ENCODE measurements at regions not wholly inside any gene's neighbourhood (a gene's known extent, or its start where the extent isn't known, plus 50 kb on each side); places are given as distances from the start of the nearest gene placed in this dataset.
"Not testable (repeated sequence)": the region's sequence is repeated elsewhere in the genome, so short reads cannot be mapped to it uniquely, and the experiment has no call there.

GRCh38 chr5:113748403-113748802, 234.9 kb downstream of the YTHDC2 start:
- Histone ChIP-seq H3K36me3 (no peaks in the 10 kb centered on the region), H3K9me3 (replicated peaks in 1 of 11) (no peaks in the 10 kb centered on the region), H3K27ac (no peak overlapping the region), H3K27me3 (no peaks in the 10 kb centered on the region), H3K4me2 (no peak overlapping the region), H3K9ac (no peak overlapping the region), H4K20me1 (no peaks in the 10 kb centered on the region), H3K4me3 (no peak overlapping the region), H3K4me1 (peaks cover 0 to 7% (median 2%) of the 10 kb centered on the region in 10 experiments; a peak in 7 of 20 replicates)
- TF ChIP-seq Cebpa-rat (IDR thresholded peaks at IDR 0.05), result no peak

- Histone ChIP-seq H4K20me1 (no peaks in the 10 kb centered on the region), H3K9ac (no peak overlapping the region), H3K4me2 (no peak overlapping the region), H3K4me3 (no peak overlapping the region), H3K36me3 (no peaks in the 10 kb centered on the region), H3K4me1 (peaks cover 0 to 7% (median 2%) of the 10 kb centered on the region in 10 experiments; a peak in 7 of 20 replicates), H3K27me3 (no peaks in the 10 kb centered on the region), H3K27ac (no peak overlapping the region), H3K9me3 (replicated peaks in 1 of 11) (no peaks in the 10 kb centered on the region)
- no peak for TF ChIP-seq Cebpa-rat (IDR thresholded peaks at IDR 0.05)
Observed at GRCh38 chr5:113749334-113749733, 235.8 kb downstream of the YTHDC2 start.

DNA sequence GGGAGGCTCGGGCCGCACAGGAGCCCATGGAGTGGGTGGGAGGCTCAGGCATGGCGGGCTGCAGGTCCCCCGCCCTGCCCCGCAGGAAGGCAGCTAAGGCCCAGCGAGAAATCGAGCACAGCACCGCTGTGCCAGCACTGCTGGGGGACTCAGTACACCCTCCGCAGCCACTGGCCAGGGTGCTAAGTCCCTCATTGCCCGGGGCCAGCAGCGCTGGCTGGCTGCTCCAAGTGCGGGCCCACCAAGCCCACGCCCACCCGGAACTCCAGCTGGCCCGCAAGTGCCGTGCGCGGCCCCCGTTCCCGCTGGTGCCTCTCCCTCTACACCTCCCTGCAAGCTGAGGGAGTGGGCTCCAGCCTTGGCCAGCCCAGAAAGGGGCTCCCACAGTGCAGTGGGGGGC, 239.7 kb downstream of the YTHDC2 start:
- not testable (repeated sequence) for H3K4me3 ChIP-seq; H3K4me1 ChIP-seq; H3K27ac ChIP-seq; H3K4me2 ChIP-seq; H3K27me3 ChIP-seq; H3K9me3 ChIP-seq (replicated peaks in 1 of 11); H3K36me3 ChIP-seq; H4K20me1 ChIP-seq; H3K9ac ChIP-seq

- Histone ChIP-seq H3K9me3 (replicated peaks in 1 of 11) (no peaks in the 10 kb centered on the region), H3K4me1 (peaks cover 0 to 7% (median 2%) of the 10 kb centered on the region in 10 experiments; a peak in 7 of 20 replicates), H3K27ac (no peak overlapping the region), H3K36me3 (no peaks in the 10 kb centered on the region), H3K4me2 (no peak overlapping the region), H3K27me3 (no peaks in the 10 kb centered on the region), H3K4me3 (no peak overlapping the region), H4K20me1 (no peaks in the 10 kb centered on the region), H3K9ac (no peak overlapping the region)
- no peak for TF ChIP-seq Cebpa-rat (IDR thresholded peaks at IDR 0.05)
Observed at GRCh38 chr5:113755516-113755915, 242.0 kb downstream of the YTHDC2 start.

DNA sequence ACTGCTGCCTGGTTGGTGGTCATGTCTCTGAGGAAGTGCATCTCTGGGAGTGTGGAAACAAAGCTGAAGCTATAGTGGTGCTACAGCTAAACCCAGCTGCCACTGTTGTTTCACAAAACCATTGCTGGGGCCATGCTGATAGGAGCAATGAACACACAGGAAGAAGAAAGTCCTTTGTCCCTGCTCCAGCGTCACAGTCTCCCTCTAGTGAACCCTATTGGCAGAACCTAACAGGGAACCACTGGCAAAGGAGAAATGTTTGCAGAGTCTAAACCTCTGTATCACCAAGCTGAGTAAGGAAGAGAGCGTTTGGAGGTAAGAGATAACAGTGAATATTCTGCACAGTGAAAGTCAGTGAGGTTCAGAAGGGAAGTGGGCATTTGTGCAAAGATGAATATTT, 244.0 kb downstream of the YTHDC2 start:
- no peaks in the 10 kb centered on the region for H3K9me3 ChIP-seq (replicated peaks in 1 of 11)
- H3K27me3 ChIP-seq, result no peaks in the 10 kb centered on the region
- H3K27ac ChIP-seq, result no peak overlapping the region
- no peaks in the 10 kb centered on the region for H3K4me1 ChIP-seq
- H3K4me2 ChIP-seq, result no peak overlapping the region
- H3K9ac ChIP-seq, result no peak overlapping the region
- no peak for TF ChIP-seq Cebpa-rat (IDR thresholded peaks at IDR 0.05)
- no peaks in the 10 kb centered on the region for H3K36me3 ChIP-seq
- H3K4me3 ChIP-seq, result no peak overlapping the region
- H4K20me1 ChIP-seq, result no peaks in the 10 kb centered on the region

- Histone ChIP-seq H3K27me3 (no peaks in the 10 kb centered on the region), H3K36me3 (no peaks in the 10 kb centered on the region), H3K9me3 (replicated peaks in 1 of 11) (no peaks in the 10 kb centered on the region), H3K4me2 (no peak overlapping the region), H3K4me1 (no peaks in the 10 kb centered on the region), H3K4me3 (no peak overlapping the region), H4K20me1 (no peaks in the 10 kb centered on the region), H3K27ac (no peak overlapping the region), H3K9ac (no peak overlapping the region)
- TF ChIP-seq Cebpa-rat (IDR thresholded peaks at IDR 0.05), result no peak
Observed at GRCh38 chr5:113759505-113759904, 246.0 kb downstream of the YTHDC2 start.

GRCh38 chr5:113760486-113760885, 247.0 kb downstream of the YTHDC2 start:
- H3K4me2 ChIP-seq, result no peak overlapping the region
- H3K27me3 ChIP-seq, result no peaks in the 10 kb centered on the region
- no peaks in the 10 kb centered on the region for H3K36me3 ChIP-seq
- no peaks in the 10 kb centered on the region for H3K9me3 ChIP-seq (replicated peaks in 1 of 11)
- H4K20me1 ChIP-seq, result no peaks in the 10 kb centered on the region
- no peak overlapping the region for H3K27ac ChIP-seq
- no peak for TF ChIP-seq Cebpa-rat (IDR thresholded peaks at IDR 0.05)
- no peak overlapping the region for H3K9ac ChIP-seq
- H3K4me1 ChIP-seq, result no peaks in the 10 kb centered on the region
- H3K4me3 ChIP-seq, result no peak overlapping the region

- Histone ChIP-seq H3K4me1 (no peaks in the 10 kb centered on the region), H3K4me2 (no peak overlapping the region), H3K4me3 (no peak overlapping the region), H3K27ac (no peak overlapping the region), H3K9me3 (replicated peaks in 1 of 11) (peaks cover 5 to 11% (median 8%) of the 10 kb centered on the region in 11 experiments), H3K9ac (no peak overlapping the region), H3K27me3 (no peaks in the 10 kb centered on the region), H4K20me1 (no peaks in the 10 kb centered on the region), H3K36me3 (no peaks in the 10 kb centered on the region)
- TF ChIP-seq Cebpa-rat (IDR thresholded peaks at IDR 0.05), result no peak
Observed at GRCh38 chr5:113761594-113761993, 248.1 kb downstream of the YTHDC2 start.

- no peak overlapping the region for H3K9ac ChIP-seq
- no peak overlapping the region for H3K27ac ChIP-seq
Observed at GRCh38 chr5:113764382-113764781, 250.9 kb downstream of the YTHDC2 start.

DNA sequence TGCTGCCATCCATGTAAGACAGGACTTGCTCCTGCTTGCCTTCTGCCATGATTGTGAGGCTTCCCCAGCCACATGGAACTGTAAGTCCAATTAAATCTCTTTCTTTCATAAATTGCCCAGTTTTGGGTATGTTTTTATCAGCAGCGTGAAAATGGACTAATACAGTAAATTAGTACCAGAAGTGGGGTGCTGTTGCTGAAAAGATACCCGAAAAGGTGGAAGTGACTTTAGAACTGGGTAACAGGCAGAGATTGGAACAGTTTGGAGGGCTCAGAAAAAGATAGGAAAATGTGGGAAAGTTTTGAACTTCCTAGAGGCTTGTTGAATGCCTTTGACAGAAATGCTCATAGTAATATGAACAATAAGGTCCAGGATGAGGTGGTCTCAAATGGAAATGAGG, 253.3 kb downstream of the YTHDC2 start:
- H3K4me2 ChIP-seq, H3K4me1 ChIP-seq, H4K20me1 ChIP-seq, H3K36me3 ChIP-seq, H3K27me3 ChIP-seq, H3K4me3 ChIP-seq, H3K27ac ChIP-seq, H3K9ac ChIP-seq: not testable (repeated sequence)
- peaks cover 20 to 32% (median 24%) of the 10 kb centered on the region in 11 experiments for H3K9me3 ChIP-seq (replicated peaks in 1 of 11)

More at GRCh38 chr5:113764382-113764781, 250.9 kb downstream of the YTHDC2 start:
- Histone ChIP-seq H3K4me3 (no peak overlapping the region), H3K9me3 (replicated peaks in 1 of 11) (peaks cover 20 to 32% (median 24%) of the 10 kb centered on the region in 11 experiments), H3K36me3 (no peaks in the 10 kb centered on the region), H3K27me3 (no peaks in the 10 kb centered on the region), H4K20me1 (no peaks in the 10 kb centered on the region), H3K4me2 (no peak overlapping the region), H3K4me1 (no peaks in the 10 kb centered on the region)
- TF ChIP-seq Cebpa-rat (IDR thresholded peaks at IDR 0.05), result no peak

- no peaks in the 10 kb centered on the region for H4K20me1 ChIP-seq
- no peaks in the 10 kb centered on the region for H3K27me3 ChIP-seq
- no peak for TF ChIP-seq Cebpa-rat (IDR thresholded peaks at IDR 0.05)
- no peak overlapping the region for H3K4me2 ChIP-seq
- H3K9ac ChIP-seq, result no peak overlapping the region
- no peaks in the 10 kb centered on the region for H3K36me3 ChIP-seq
- peaks cover 20 to 36% (median 24%) of the 10 kb centered on the region in 11 experiments for H3K9me3 ChIP-seq (replicated peaks in 1 of 11)
- H3K4me1 ChIP-seq, result peaks cover 0 to 5% (median 0%) of the 10 kb centered on the region in 10 experiments; a peak in 1 of 20 replicates
- H3K27ac ChIP-seq, result no peak overlapping the region
- no peak overlapping the region for H3K4me3 ChIP-seq
Observed at GRCh38 chr5:113770648-113771047, 257.2 kb downstream of the YTHDC2 start.

Measured in BLaER1 treated with 17β-estradiol and CSF1 and Interleukin-3, amounts not matched to agents 10 nM and 100 nM (cell line).